ENCODE measurements at regions not wholly inside any gene's neighbourhood (a gene's known extent, or its start where the extent isn't known, plus 50 kb on each side); places are given as distances from the start of the nearest gene placed in this dataset.

DNA sequence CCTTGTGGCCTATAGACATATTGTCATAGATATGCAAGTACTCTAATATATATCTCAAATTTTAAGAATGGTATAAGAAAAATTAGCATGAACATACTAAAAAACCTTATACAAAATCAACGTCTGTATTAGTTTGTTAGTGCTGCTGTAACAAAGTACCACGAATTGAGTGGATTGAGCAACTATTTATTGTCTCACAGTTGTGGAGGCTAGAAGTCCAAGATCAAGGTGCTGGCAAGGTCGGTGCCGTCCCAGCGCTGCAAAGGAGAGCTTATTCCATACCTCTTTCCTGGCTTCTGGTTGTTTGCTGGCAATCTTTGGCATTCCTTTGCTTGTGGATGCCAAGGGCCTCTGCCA, 317.6 kb upstream of the FERMT1 start (continued):
- TF ChIP-seq, protein P1, sequence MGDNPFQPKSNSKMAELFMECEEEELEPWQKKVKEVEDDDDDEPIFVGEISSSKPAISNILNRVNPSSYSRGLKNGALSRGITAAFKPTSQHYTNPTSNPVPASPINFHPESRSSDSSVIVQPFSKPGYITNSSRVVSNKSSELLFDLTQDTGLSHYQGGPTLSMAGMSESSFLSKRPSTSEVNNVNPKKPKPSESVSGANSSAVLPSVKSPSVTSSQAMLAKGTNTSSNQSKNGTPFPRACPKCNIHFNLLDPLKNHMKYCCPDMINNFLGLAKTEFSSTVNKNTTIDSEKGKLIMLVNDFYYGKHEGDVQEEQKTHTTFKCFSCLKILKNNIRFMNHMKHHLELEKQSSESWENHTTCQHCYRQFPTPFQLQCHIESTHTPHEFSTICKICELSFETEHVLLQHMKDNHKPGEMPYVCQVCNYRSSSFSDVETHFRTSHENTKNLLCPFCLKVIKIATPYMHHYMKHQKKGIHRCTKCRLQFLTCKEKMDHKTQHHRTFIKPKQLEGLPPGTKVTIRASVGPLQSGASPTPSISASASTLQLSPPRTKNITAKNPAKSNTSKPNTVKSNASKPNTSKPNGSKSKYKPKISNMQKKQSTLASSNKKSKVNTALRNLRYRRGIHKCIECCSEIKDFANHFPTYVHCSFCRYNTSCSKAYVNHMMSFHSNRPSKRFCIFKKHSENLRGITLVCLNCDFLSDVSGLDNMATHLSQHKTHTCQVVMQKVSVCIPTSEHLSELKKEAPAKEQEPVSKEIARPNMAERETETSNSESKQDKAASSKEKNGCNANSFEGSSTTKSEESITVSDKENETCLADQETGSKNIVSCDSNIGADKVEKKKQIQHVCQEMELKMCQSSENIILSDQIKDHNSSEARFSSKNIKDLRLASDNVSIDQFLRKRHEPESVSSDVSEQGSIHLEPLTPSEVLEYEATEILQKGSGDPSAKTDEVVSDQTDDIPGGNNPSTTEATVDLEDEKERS (tag by site-specific recombination; IDR thresholded peaks at IDR 0.05): no peak
- TF ChIP-seq, protein P2, sequence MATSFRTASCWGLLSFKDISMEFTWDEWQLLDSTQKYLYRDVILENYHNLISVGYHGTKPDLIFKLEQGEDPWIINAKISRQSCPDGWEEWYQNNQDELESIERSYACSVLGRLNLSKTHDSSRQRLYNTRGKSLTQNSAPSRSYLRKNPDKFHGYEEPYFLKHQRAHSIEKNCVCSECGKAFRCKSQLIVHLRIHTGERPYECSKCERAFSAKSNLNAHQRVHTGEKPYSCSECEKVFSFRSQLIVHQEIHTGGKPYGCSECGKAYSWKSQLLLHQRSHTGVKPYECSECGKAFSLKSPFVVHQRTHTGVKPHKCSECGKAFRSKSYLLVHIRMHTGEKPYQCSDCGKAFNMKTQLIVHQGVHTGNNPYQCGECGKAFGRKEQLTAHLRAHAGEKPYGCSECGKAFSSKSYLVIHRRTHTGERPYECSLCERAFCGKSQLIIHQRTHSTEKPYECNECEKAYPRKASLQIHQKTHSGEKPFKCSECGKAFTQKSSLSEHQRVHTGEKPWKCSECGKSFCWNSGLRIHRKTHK (tag by site-specific recombination; IDR thresholded peaks at IDR 0.05): no peak

DNA sequence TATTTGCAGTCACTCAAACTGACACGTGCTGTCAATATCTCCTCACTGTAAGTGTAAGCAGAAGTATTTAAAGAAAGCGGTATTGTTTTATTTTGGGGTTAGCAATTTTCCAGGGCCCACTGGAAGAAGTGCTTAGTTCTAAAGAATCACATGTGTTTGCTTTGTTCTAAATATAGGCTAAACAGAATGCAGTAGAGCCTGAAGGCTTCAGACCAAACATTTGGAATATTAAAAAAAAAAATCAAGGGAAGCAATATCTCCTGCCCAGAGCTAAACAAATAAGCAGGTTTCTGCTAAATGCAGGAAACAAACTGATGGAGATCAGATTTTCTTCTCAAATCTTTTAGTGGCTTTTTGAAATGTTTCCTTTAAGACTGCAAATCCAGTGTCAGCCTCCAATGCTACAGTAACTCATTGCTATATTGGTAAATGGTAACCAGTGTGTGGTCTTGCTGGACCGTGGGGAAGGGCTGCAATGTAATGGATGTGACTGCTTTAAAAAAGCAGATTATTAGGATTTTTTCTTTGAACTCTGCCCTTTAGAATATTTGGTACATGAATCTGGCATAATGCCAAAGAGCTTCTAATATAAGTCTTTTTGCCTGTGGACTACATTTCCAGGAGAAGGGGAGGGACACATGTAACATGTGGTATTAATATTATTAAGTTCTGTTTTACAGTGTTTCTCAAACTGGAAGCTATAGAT, 317.1 kb upstream of the FERMT1 start:
- ChIA-PET CTCF (no interaction called here), POLR2A (no interaction called here)
- Histone ChIP-seq H3K9me3 (ENCODE audit: control insufficient read depth, insufficient read depth, low read depth, low read length) (no peaks in the 10 kb centered on the region), H3K4me1 (ENCODE audit: control insufficient read depth, insufficient read depth, low read length) (no peaks in the 10 kb centered on the region), H3K4me3 (ENCODE audit: low read depth, low read length) (no peak overlapping the region), H3K27ac (ENCODE audit: extremely low read depth, low read depth, low read length) (no peak overlapping the region), H3K36me3 (ENCODE audit: control insufficient read depth in 2 of 2, insufficient read depth in 1 of 2, low read length in 2 of 2) (no peaks in the 10 kb centered on the region)
- no peak for TF ChIP-seq ZNF626 (tag by site-specific recombination; IDR thresholded peaks at IDR 0.05)
- TF ChIP-seq HOXD13 (CRISPR knock-in tag; IDR thresholded peaks at IDR 0.05; ENCODE audit: borderline replicate concordance): no peak
- TF ChIP-seq ZNF654 (tag by site-specific recombination; IDR thresholded peaks at IDR 0.05; ENCODE audit: low read depth): no peak
- TF ChIP-seq ZBTB1 (tag by site-specific recombination; IDR thresholded peaks at IDR 0.05): no peak
- no peak for TF ChIP-seq ZNF514 (tag by site-specific recombination; IDR thresholded peaks at IDR 0.05)
- TF ChIP-seq, protein P3, sequence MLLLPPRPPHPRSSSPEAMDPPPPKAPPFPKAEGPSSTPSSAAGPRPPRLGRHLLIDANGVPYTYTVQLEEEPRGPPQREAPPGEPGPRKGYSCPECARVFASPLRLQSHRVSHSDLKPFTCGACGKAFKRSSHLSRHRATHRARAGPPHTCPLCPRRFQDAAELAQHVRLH (tag by site-specific recombination; IDR thresholded peaks at IDR 0.05): no peak
- TF ChIP-seq, protein P4, sequence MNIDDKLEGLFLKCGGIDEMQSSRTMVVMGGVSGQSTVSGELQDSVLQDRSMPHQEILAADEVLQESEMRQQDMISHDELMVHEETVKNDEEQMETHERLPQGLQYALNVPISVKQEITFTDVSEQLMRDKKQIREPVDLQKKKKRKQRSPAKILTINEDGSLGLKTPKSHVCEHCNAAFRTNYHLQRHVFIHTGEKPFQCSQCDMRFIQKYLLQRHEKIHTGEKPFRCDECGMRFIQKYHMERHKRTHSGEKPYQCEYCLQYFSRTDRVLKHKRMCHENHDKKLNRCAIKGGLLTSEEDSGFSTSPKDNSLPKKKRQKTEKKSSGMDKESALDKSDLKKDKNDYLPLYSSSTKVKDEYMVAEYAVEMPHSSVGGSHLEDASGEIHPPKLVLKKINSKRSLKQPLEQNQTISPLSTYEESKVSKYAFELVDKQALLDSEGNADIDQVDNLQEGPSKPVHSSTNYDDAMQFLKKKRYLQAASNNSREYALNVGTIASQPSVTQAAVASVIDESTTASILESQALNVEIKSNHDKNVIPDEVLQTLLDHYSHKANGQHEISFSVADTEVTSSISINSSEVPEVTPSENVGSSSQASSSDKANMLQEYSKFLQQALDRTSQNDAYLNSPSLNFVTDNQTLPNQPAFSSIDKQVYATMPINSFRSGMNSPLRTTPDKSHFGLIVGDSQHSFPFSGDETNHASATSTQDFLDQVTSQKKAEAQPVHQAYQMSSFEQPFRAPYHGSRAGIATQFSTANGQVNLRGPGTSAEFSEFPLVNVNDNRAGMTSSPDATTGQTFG (tag by site-specific recombination; IDR thresholded peaks at IDR 0.05; ENCODE audit: borderline replicate concordance): no peak
- no peak for TF ChIP-seq TCF7L2 (IDR thresholded peaks at IDR 0.05; ENCODE audit: borderline replicate concordance, low read depth, low read length)
- TF ChIP-seq ZNF146 (tag by site-specific recombination; IDR thresholded peaks at IDR 0.05): no peak
- no peak for TF ChIP-seq ZNF423 (tag by site-specific recombination; IDR thresholded peaks at IDR 0.05)
- no peak for TF ChIP-seq ZNF510 (tag by site-specific recombination; IDR thresholded peaks at IDR 0.05; ENCODE audit: insufficient replicate concordance)
- no peak for TF ChIP-seq ZNF623 (tag by site-specific recombination; IDR thresholded peaks at IDR 0.05)
- no peak for TF ChIP-seq KLF1 (tag by site-specific recombination; IDR thresholded peaks at IDR 0.05)
- TF ChIP-seq ZNF132 (tag by site-specific recombination; IDR thresholded peaks at IDR 0.05; ENCODE audit: borderline replicate concordance): no peak
- no peak for TF ChIP-seq ZNF561 (tag by site-specific recombination; IDR thresholded peaks at IDR 0.05; ENCODE audit: borderline replicate concordance)
- no peak for TF ChIP-seq ZNF548 (tag by site-specific recombination; IDR thresholded peaks at IDR 0.05)
